22Rv1 (cell line): ENCODE measurements at regions not wholly inside any gene's neighbourhood (a gene's known extent, or its start where the extent isn't known, plus 50 kb on each side); places are given as distances from the start of the nearest gene placed in this dataset.

Experiments
- CTCF ChIP-seq: fragments of 450-650 bp; IDR thresholded peaks from 2 replicates; pipeline ENCODE4 v1.5.1; 2017; ENCODE audit warnings: mild to moderate bottlenecking
- ZFX ChIP-seq: fragments of 450-650 bp; IDR thresholded peaks from 2 replicates; pipeline ENCODE4 v1.6.1; 2017; ENCODE audit warnings: antibody characterized with exemption, borderline replicate concordance

- TF ChIP-seq CTCF (no peak), ZFX (no peak)
These were observed 337.5 kb upstream of the THBS1 start for GRCh38 chr15:39243396-39243795.
